8988T (cell line): ENCODE measurements at regions not wholly inside any gene's neighbourhood (a gene's known extent, or its start where the extent isn't known, plus 50 kb on each side); places are given as distances from the start of the nearest gene placed in this dataset.
"Not testable (repeated sequence)": the region's sequence is repeated elsewhere in the genome, so short reads cannot be mapped to it uniquely, and the experiment has no call there.

ENCODE experiments used
- DNase-seq: peaks from one replicate; pipeline ENCODE4 v3.0.0; 2011

- DNase-seq, result not testable (repeated sequence)
These were observed 148.0 kb upstream of the PDE4D start for GRCh38 chr5:60041508-60041907.

DNA sequence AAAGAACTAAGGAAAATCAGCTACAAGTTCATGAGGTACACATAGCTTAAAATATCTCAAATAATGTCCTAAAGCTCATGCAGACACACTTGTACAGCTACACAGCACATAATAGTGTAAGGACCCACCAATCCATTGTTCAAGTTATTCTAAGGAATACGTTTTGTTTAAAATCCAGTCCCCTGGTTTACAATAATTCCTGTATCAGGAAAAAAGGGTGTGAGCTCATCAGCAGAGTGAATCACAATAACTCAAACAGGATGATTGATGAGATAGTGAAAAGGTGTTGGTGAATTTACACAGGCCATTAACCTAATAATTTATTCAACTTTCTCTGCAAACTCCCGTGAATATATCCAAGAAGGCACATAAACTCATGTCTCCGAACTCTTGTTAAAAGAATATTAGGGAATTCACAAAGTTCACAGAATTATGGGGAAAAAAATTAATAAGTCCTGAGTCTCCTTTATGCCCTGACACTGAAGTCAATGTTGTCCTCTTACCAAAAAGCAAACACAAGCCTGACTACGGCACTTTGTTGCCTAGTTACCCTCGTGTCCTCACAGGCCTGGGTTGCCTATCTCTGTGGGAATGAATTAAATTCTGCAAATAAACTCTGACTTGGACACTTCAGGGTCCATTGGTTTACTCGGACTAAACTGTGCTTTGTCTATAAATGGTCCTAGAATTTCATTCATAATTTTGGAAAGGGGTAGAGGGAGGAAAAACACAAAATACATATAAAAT, 142.8 kb upstream of the PDE4D start:
- no peak for DNase-seq

- no peak for DNase-seq
These were observed 132.6 kb upstream of the PDE4D start for GRCh38 chr5:60026161-60026560.

- DNase-seq, result no peak
These were observed 130.6 kb upstream of the PDE4D start for GRCh38 chr5:60024104-60024503.

DNA sequence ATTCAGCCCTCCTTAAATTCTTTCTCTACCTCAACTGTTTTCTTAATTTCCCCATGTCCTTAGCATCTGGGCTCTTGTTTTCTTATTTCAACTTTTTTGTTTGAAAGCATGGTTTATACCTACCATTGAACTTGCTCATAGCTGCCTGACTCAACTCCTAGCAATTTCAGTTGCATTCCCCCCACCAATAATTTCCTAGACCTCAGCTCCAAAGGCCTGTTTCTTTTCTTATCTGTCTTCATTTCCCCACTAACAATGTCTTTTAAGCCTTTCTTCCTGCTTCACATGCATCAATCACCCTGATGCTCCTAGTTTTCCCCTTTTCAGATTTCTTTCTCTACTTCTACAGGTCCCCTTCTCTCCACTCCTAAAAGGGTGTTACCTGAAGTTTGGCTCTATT, 129.7 kb upstream of the PDE4D start:
- no peak for DNase-seq

- DNase-seq, result no peak
These were observed 126.9 kb upstream of the PDE4D start for GRCh38 chr5:60020457-60020856.

DNA sequence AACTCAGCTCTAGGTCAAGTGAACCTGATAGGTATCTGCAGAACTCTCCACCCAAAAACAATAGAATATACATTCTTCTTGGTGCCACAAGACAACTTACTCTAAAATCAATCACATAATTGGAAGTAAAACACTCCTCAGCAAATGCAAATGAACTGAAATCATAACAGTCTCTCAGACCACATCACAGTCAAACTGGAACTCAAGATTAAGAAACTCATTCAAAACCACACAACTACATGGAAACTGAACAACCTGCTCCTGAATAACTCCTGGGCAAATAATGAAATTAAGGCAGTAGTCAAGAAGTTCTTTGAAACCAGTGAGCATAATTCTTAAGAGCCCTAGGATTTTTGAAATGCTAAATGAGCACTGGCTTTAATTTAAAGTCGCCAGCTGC, 125.4 kb upstream of the PDE4D start:
- DNase-seq, result not testable (repeated sequence)

DNA sequence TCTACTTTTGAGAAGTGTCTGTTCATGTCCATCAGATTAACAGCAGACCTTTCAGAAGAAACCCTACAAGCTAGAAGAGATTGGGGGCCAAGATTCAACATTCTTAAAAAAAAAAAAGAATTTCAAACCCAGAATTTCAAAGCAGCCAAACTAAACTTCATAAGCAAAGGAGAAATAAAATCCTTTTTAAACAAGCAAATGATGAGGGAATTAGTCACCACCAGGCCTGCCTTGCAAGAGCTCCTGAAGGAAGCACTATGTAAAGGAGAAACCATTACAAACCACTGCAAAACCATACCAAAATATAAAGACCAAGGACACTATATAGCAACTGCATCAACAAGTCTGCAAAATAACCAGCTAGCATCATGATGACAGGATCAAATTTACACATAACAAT, 124.6 kb upstream of the PDE4D start:
- DNase-seq, result no peak

- DNase-seq, result no peak
These were observed 120.8 kb upstream of the PDE4D start for GRCh38 chr5:60014331-60014730.

GRCh38 chr5:60010853-60011252, 117.3 kb upstream of the PDE4D start:
- no peak for DNase-seq

DNA sequence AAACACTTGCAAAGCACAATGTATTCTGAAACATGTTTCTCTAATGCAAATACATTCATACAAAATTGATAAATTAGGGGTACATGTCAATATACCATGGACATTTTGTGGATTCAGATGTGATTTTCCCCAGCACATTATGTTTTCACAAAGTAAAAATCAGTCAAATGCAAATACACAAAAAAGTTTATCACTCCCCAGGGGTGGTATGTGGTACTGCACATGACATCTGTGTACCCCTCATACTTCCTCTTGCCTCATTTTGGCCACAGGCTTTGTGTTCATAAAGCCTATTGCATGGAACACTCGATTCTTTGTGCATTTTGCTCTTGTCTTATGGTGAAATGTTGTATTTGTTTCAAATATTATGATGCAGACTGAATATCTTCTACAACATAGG, 116.8 kb upstream of the PDE4D start:
- DNase-seq, result no peak

DNA sequence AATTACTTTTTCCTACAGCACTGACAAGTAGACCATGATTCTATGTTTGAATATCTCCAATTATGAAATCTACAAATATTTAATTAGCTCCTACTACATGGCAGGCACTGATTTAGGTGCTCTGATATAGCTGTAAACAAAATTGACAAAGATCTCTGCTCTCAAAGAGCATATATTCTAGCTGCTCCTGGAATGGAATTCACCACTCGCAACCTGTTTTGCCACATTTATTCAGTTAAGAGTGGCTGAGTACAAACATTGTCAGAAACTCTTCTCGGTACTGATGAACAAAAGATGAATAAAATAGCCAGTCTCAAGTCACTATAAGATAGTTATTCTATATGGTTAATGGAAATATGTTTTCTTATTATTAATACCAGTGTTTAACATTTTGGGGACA, 114.2 kb upstream of the PDE4D start:
- DNase-seq, result no peak

- no peak for DNase-seq
These were observed 105.5 kb upstream of the PDE4D start for GRCh38 chr5:59999056-59999455.

- DNase-seq, result no peak
These were observed 98.7 kb upstream of the PDE4D start for GRCh38 chr5:59992206-59992605.

DNA sequence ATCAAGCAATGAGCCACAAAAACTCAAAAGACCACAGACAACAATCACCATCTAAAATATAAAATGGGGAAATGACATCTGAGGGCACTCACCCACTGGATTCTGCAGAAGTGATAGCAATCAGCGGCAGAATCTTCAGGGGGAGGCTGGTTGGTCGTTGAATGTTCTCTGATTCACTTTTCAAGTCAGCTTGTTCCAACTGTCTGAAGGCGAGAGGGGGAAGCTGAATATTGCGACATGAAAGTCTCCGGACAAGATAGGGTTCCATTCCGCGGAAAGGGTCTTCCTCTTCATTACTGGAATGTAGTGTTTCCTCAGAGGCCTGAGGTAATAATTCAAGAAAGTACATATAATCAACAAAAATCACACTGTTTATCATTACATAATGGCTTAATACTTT, 94.9 kb upstream of the PDE4D start:
- DNase-seq, result no peak

DNA sequence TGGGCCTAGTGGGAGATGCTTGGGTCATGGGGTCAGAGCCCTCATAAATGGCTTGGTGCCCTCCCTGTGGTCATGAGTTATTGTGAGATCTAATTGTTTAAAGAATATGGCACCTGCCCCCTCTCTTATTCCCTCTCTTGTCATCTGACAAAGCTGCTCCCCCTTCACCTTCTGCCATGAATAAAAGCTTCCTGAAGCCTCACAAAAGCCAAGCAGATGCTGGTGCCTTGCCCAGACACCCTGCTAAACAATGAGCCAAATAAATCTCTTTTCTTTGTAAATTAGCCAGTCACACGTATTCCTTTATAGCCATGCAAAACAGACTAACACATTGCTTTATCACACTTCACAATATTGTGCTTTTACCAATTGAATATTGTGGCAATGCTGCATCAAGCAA, 82.8 kb upstream of the PDE4D start:
- DNase-seq, result no peak

GRCh38 chr5:59972043-59972442, 78.5 kb upstream of the PDE4D start:
- no peak for DNase-seq

DNA sequence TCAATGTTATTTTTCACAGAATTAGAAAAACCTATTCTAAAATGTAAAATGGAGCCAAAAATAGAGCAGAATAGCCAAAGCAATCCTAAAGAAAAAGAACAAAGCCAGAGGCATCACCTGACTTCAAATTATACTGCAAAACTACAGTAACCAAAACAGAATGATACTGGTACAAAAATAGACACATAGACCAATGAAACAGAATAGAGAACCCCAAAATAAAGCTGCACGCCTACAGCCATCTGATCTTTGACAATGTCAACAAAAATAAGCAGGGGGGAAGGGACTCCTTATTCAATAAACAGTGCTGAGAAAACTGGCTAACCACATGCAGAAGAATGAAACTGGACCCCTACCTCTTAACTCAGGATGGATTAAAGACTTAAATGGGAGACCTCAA, 65.8 kb upstream of the PDE4D start:
- DNase-seq, result no peak

DNA sequence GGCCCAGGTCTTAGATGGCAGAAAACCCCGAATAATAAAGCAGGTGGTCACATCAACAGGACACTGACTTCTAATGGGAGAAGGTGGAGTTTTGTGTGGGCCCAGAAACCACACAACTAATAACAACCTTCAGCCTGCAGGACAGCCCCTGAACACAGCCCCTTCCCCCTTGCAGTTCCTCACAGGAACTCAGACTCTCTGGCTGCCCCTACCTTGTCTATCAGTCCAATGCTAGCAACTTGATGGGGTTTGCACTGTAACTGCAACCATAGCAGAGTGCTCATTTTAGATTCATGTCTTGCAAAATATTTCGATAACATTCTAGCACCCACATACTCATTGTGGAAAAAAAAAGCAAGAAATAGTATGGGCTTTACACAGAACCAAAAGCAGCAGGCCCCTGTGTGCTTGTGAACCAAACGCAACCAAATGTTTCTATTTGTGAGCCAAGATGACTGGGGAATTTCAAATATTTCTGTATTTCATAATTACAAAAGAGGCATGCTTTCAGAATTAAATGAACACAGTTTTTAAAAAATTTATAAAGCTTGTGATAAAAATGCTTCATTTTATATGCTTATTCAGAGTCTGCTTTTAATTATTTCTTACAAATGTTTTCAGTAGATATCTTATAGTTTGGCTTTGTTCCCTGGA, 62.7 kb upstream of the PDE4D start:
- DNase-seq, result no peak

- no peak for DNase-seq
These were observed 61.7 kb upstream of the PDE4D start for GRCh38 chr5:59955241-59955640.

DNA sequence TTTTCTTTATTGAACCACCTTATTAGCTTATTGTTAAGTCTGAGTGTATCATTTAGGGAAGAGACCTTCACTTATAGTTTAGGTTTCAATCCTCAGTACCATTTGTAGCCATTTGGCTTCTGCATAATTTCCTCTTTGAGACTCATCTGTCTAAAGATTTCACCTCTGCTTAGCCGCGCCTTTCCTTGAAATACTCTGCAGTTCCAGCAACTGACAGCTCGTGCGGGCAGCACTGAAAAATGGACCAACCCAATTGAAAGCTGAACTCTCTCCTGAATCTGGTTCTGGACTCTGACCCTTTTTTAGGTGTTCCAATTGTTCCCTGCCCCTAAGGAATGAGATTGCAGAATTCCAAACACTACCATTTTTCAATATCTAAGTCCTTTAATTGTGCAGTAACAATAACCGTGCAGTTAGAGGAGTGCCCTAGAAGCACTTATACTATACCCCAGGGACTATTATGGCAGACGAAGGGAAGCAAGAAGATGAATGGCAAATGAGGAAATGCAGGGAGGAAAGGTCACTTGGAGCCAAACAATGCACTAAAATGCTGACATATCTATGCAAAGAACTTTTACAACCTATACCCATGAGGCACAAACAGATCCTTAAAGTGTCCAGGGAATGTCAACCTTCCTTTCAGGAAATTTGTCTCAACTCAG, 50.1 kb upstream of the PDE4D start:
- DNase-seq, result no peak
